Activated naive CD8-positive, alpha-beta T cell treated with anti-CD3 and anti-CD28 coated beads, Interleukin-2, amount 10 ng/mL, durations not matched to agents 7 days and 5 days (primary cell): ENCODE measurements at regions not wholly inside any gene's neighbourhood (a gene's known extent, or its start where the extent isn't known, plus 50 kb on each side); places are given as distances from the start of the nearest gene placed in this dataset.
A peak's percentile ranks its signal among the peaks of the same experiment; 100 is the strongest.
"Not testable (repeated sequence)": the region's sequence is repeated elsewhere in the genome, so short reads cannot be mapped to it uniquely, and the experiment has no call there.

ENCODE experiments used
- ATAC-seq: fragments of 150-1000 bp; cut with Tn5 transposase; one replicate; pipeline ENCODE4 v1.10.0; 2021; ENCODE audit warnings: low read depth, moderate library complexity
- POLR2A ChIA-PET: fragments of 350-600 bp; sonication (Branson Sonifier 250); formaldehyde crosslinking; loops from one replicate; lab custom pipeline; 2021; ENCODE audit warnings: antibody characterized with exemption; lab: Charles Lee
- DNase-seq: peaks from one replicate; pipeline ENCODE4 v3.0.0; 2021
- H3K27ac Mint-ChIP-seq: one replicate; pipeline ENCODE4 v1.8.0; 2022; ENCODE audit warnings: mild to moderate bottlenecking, mixed read lengths
- H3K27me3 Mint-ChIP-seq: one replicate; pipeline ENCODE4 v1.8.0; 2022; ENCODE audit warnings: mild to moderate bottlenecking, moderate library complexity, mixed read lengths
- H3K36me3 Mint-ChIP-seq: one replicate; pipeline ENCODE4 v1.8.0; 2021; ENCODE audit warnings: mild to moderate bottlenecking, mixed read lengths
- H3K4me1 Mint-ChIP-seq: one replicate; pipeline ENCODE4 v1.8.0; 2021; ENCODE audit warnings: mixed read lengths
- H3K4me3 Mint-ChIP-seq: one replicate; pipeline ENCODE4 v1.8.0; 2022; ENCODE audit warnings: mild to moderate bottlenecking, moderate library complexity, mixed read lengths
- H3K9me3 Mint-ChIP-seq: one replicate; pipeline ENCODE4 v1.8.0; 2021; ENCODE audit warnings: mixed read lengths

DNA sequence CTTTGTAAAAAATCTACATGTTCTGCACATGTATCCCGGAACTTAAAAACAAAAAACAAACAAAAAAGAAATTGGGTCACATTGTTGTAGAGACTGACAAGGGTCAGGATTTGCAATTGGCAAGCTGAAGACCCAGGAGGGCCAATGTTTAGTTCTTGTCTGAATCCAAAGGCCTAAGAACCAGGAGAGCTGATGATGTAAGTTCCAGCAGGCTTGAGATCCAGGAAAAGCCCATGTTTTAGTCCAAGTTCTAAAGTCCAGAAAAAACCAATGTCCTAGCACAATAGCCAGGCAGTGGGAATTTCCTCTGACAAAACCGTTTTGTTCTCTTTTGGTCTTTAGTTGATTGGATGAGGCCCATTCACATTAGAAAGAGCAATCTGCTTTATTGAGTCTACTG lies 244.9 kb downstream of the DMAC1 start:
- Mint-ChIP-seq H3K4me1 (no peaks in the 10 kb centered on the region), H3K9me3 (peaks cover 3% of the 10 kb centered on the region), H3K36me3 (no peaks in the 10 kb centered on the region), H3K4me3 (no peak overlapping the region), H3K27ac (no peak overlapping the region), H3K27me3 (peaks cover 15% of the 10 kb centered on the region)
- no peak for ATAC-seq
- POLR2A ChIA-PET: no interaction called here
- DNase-seq: no peak

DNA sequence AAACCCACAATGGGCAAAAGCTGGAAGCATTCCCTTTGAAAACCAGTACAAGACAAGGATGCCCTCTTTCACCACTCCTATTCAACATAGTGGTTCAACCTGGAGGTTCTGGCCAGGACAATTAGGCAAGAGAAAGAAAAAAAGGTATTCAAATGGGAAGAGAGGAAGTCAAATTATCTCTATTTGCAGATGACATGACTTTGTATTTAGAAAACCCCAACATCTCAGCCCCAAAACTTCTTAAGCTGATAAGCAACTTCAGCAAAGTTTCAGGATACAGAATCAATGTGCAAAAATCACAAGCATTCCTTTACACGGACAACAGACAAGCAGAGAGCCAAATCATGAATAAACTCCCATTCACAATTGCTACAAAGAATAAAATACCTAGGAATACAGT lies 246.9 kb downstream of the DMAC1 start:
- DNase-seq, H3K4me1 Mint-ChIP-seq, H3K4me3 Mint-ChIP-seq, H3K36me3 Mint-ChIP-seq, ATAC-seq, H3K27ac Mint-ChIP-seq, POLR2A ChIA-PET, H3K9me3 Mint-ChIP-seq: not testable (repeated sequence)
- H3K27me3 Mint-ChIP-seq: peaks cover 15% of the 10 kb centered on the region

DNA sequence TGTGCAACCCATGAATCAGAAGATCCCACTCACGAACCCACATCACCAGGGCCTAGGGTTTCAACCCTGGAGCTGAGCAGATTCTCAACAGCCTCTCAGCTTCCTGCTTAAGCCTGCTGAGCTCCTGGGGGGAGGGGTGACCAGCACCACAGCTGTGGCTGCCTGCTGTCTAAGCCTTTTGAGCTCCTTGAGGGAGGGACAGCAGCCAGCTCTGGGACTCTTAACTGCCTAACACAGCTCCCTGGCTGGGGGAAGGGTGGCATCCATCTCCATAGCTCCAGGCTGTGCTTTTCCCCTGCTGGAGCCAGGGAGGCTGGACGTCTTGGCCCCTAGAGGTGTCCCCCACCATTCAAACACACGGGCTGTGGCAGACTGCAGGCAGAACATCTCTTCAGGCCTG lies 250.3 kb downstream of the DMAC1 start:
- POLR2A ChIA-PET: no interaction called here
- Mint-ChIP-seq H3K9me3 (peaks cover 3% of the 10 kb centered on the region), H3K36me3 (no peaks in the 10 kb centered on the region), H3K4me1 (no peaks in the 10 kb centered on the region), H3K4me3 (no peak overlapping the region), H3K27me3 (peaks cover 17% of the 10 kb centered on the region), H3K27ac (no peak overlapping the region)
- no peak for ATAC-seq
- no peak for DNase-seq

DNA sequence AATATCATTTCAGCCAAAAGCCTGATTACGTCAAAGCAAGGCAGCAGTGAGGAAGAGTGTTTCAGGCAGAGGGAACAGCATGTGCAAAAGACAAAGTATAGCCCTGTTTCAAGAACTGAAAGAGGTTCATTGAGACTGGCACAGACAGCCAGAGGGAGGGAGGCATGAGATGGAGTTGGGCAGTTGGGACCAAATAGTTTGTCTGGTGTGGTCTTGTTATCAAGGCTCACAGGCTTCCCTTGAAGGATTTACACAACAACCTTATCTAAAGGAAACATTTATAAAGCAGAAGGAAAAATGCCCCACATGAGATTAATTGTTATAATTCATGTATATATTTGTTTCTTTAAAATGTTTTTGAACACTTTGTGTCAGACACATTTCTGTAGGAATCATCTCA lies 253.3 kb downstream of the DMAC1 start:
- Mint-ChIP-seq H3K4me1 (no peaks in the 10 kb centered on the region), H3K9me3 (no peaks in the 10 kb centered on the region), H3K27ac (no peak overlapping the region), H3K27me3 (peaks cover 9% of the 10 kb centered on the region), H3K4me3 (no peak overlapping the region), H3K36me3 (no peaks in the 10 kb centered on the region)
- ATAC-seq: no peak
- POLR2A ChIA-PET: no interaction called here
- DNase-seq: no peak

DNA sequence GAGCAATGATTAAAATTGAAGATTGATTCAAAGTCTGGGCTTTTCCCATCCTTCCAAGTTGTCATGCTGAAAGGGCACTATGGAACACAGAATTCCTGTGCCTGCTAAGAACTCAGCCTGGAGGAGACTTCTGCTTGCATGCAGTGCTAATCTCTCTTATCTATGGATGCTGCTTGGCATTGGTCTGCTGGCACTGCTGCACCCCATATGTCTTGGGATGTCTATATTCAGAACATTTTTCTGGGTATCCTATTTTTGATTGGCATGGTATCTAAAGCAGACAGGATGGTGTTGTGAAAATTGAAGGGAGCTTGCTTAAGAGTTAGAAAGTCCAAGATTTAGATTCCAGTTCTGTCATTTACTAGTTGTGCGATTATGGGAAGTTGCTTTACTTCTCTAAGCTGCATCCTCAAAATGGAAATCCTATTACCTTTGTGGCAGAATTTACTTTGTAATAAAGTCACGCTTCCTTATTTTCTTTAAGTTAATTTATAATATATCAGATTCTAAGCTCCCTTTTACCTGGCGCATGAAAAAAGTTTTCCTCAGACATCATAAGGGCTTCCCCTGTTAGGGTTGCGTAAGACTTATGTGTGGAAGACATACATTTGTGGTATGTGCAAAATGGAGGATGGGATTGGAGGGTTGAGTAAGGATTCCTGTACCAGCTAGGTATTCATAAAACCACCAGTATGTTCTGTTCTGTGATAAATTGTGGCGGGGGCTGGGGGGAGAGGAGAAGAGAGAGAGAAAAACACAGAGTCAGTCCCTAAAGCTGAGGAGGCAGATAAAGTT lies 254.0 kb downstream of the DMAC1 start:
- POLR2A ChIA-PET: no interaction called here
- Mint-ChIP-seq H3K4me3 (no peak overlapping the region), H3K4me1 (no peaks in the 10 kb centered on the region), H3K27ac (no peak overlapping the region), H3K36me3 (no peaks in the 10 kb centered on the region), H3K27me3 (peaks cover 6% of the 10 kb centered on the region), H3K9me3 (no peaks in the 10 kb centered on the region)
- ATAC-seq (no peak), DNase-seq (no peak)

DNA sequence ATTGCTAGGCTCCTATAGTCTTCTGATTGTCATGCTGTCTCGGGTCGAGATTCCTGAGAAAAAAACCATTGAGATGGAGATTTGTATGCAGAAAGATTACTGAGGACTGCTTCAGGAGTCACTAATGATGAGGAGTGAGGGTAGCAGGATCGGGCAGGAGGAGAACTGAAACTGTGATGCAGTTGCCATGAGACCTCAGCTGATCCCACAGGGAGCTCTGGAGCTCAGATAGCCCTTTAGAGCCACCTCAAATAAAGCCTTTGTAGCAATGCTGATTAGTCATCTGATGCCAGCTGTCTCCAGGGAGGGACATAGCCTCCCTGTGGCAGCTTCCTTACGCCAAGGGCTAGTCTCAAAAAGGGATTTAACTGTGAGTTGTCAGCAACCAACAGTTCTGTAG lies 256.9 kb downstream of the DMAC1 start:
- no peaks in the 10 kb centered on the region for H3K4me1 Mint-ChIP-seq
- H3K27me3 Mint-ChIP-seq: peaks cover 6% of the 10 kb centered on the region
- ATAC-seq (no peak), DNase-seq (no peak)
- no peak overlapping the region for H3K4me3 Mint-ChIP-seq
- POLR2A ChIA-PET: no interaction called here
- H3K36me3 Mint-ChIP-seq: no peaks in the 10 kb centered on the region
- H3K27ac Mint-ChIP-seq: no peak overlapping the region
- no peaks in the 10 kb centered on the region for H3K9me3 Mint-ChIP-seq

DNA sequence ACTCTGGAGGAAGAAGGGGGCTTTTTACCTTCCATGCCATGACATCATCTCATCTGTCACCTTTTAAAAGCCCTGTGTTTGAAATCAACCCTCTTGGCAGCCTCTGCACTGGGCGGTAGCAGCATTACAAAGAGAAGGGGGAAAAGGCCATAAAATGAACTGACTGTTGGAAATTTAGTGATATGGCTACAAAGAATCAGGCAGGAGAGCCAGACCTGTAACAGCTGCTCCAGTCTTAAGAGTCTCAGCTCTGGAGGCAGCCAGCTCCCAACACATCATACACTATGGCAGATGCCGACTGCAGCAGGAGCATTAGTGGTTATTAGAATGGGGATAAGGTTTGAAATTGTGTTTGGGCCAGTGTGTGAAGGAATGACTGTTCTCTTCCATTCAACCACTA lies 257.5 kb downstream of the DMAC1 start:
- no peaks in the 10 kb centered on the region for H3K9me3 Mint-ChIP-seq
- DNase-seq: no peak
- no peaks in the 10 kb centered on the region for H3K4me1 Mint-ChIP-seq
- no peaks in the 10 kb centered on the region for H3K36me3 Mint-ChIP-seq
- H3K4me3 Mint-ChIP-seq: no peak overlapping the region
- no peak for ATAC-seq
- POLR2A ChIA-PET: no interaction called here
- H3K27ac Mint-ChIP-seq: no peak overlapping the region
- H3K27me3 Mint-ChIP-seq: peaks cover 6% of the 10 kb centered on the region

DNA sequence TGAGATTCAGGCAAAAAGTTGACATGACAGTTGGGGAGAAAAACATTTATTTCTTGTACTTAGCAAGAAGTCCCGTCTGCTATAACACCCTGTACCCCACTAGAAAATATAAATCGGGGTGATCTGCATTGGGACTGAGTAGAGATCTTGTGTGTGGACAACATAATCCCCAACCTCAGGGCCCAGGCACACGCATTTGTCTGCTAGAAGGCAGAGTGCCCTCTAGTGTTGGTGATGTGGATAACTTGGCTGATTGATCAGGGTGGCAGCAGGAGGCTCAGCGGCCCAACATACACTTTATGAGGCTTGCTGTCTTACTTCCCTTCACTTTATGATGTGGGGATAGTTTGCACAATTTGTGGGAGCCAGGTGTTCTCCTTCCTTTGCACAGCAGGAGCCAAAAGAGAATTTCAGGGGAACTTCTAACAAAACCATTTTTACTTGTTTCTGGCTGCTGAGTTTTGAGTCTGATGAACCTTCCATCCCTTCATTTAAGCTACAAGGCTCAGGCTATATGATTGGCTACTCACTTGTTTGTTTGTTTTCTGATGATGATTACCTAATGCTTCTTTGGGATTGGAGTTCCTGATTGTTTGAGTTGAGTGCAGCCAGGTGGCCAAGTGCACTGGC lies 263.2 kb downstream of the DMAC1 start:
- H3K27ac Mint-ChIP-seq: no peak overlapping the region
- DNase-seq: peak; percentile 33
- no peaks in the 10 kb centered on the region for H3K9me3 Mint-ChIP-seq
- H3K36me3 Mint-ChIP-seq: no peaks in the 10 kb centered on the region
- peaks cover 21% of the 10 kb centered on the region for H3K4me1 Mint-ChIP-seq
- POLR2A ChIA-PET: no interaction called here
- H3K27me3 Mint-ChIP-seq: peaks cover 5% of the 10 kb centered on the region
- ATAC-seq: peak; percentile 70
- H3K4me3 Mint-ChIP-seq: no peak overlapping the region

DNA sequence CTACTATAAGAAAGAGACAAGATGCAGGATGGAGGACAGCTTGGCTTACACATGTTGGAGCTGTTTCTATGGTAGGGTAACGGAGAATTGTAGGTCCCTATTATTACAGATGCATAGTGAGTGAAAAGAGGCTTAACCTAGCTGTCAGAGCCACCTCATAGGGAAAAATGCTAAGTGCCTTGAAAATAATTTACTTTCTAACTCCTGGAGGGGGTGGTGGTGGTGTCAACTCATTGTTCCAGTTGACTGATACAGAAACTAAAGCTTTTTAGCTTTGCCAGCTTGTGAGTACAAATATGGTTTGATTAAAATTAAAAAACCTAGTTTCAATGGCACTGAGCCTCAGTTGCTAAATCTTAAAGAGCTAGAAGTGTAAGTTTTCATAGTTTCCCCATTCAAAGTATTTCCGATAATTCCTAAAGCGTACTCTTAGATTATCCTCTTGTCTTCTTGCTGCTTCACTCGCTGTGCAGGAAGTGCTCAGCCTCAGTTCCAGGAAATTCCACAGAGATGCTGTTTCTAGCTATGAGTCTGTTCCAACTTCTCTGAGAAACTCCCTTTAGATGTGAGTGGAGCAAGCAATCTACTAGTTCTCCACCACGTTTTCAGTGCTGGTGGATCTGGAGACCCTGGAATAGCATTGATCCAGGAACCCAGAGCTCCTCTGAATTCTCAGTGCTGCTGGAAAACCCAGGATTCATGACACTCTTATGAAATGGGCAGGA lies 265.2 kb downstream of the DMAC1 start:
- peak overlapping the region; percentile 28 for H3K4me3 Mint-ChIP-seq
- H3K27me3 Mint-ChIP-seq: peaks cover 12% of the 10 kb centered on the region
- H3K36me3 Mint-ChIP-seq: no peaks in the 10 kb centered on the region
- no peak overlapping the region for H3K27ac Mint-ChIP-seq
- no peaks in the 10 kb centered on the region for H3K9me3 Mint-ChIP-seq
- POLR2A ChIA-PET: no interaction called here
- H3K4me1 Mint-ChIP-seq: peaks cover 21% of the 10 kb centered on the region
- ATAC-seq (peak; percentile 62), DNase-seq (no peak)

DNA sequence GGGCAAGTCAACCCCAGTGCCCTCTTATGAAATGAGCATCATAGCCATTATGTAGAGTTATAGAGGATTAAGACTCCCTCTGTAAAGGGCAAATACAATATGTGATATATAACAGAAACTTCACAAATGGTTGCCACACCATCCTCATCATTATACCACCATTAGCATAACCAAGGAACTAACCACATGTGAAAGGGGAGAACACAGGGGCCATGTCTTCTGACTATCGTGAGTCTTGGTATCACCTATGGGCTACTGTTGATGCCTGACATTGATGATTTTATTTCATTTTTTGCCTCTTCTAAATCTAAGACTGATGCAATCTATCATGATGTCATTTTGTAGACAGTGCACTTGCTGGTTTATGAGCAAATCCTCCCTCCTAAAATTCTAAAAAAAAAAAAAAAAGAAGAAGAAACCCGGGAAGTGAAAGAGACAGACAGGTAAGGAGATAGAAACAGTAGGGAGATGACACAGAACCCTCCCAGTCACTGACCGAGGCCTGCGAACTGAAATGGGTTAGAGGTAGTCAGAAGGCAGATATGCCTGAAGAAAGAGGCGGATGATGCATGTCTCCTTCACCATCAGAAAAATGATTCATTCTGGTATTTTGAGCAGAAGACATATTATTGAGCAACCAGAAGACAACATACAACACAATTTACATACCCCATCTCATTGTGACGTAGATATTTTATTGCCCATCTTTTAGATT lies 266.0 kb downstream of the DMAC1 start:
- POLR2A ChIA-PET: no interaction called here
- Mint-ChIP-seq H3K27me3 (peaks cover 19% of the 10 kb centered on the region), H3K4me1 (peaks cover 21% of the 10 kb centered on the region), H3K4me3 (no peak overlapping the region), H3K9me3 (no peaks in the 10 kb centered on the region), H3K36me3 (no peaks in the 10 kb centered on the region), H3K27ac (no peak overlapping the region)
- ATAC-seq (no peak), DNase-seq (no peak)

DNA sequence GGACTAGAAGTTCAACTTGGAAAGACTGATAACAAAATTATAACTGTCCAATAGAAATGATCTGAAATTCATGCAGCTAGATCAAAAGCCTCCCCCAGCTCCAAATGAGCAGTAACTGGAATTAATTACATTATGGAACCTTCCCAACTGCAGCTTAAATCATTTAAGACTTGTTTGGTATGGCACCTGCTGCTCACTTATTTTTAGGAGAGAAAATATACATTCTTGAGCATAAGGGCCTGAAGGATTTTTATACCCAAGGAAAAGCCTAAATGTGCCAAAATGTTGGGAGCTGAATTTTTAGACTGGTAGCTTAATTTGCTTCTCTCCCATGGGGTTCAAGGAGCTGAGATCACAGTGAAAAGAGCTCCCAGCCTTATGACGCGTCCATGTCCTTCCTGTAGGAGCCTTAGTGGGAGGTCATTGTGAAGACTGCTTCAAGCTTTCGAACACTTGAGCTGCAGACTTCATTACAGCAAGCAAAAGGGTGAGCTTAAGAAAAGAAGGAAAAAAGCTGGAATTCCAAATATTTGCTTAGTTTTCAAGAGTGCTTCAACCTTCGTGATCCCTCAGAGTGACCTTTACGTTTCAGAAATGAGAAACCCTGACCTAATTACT lies 276.0 kb downstream of the DMAC1 start:
- ATAC-seq (no peak), DNase-seq (no peak)
- Mint-ChIP-seq H3K4me1 (no peaks in the 10 kb centered on the region), H3K4me3 (no peak overlapping the region), H3K9me3 (no peaks in the 10 kb centered on the region), H3K27ac (no peak overlapping the region), H3K27me3 (peaks cover 10% of the 10 kb centered on the region), H3K36me3 (no peaks in the 10 kb centered on the region)
- POLR2A ChIA-PET: no interaction called here

DNA sequence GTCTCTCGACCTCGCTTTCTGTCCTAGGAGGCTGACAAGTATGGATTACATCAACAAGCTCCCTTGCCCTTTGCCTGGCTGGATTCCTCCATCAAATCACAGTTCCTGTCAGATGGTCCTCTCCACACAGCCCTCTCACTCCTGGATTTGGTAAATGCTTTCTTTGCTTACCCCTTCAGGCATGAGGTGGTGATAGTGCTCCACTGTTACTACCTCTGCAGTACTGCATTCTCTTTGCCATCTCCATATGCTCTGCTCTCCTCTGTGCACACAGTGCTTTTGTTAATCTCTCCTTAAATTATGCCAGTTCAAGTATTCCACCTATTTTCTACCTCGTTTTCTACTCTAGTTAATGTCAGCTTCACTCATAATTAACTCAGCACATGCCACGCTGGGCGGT lies 279.2 kb downstream of the DMAC1 start:
- no peak overlapping the region for H3K27ac Mint-ChIP-seq
- H3K9me3 Mint-ChIP-seq: no peaks in the 10 kb centered on the region
- no peak for DNase-seq
- H3K4me3 Mint-ChIP-seq: no peak overlapping the region
- POLR2A ChIA-PET: no interaction called here
- peaks cover 8% of the 10 kb centered on the region for H3K27me3 Mint-ChIP-seq
- H3K4me1 Mint-ChIP-seq: no peaks in the 10 kb centered on the region
- H3K36me3 Mint-ChIP-seq: no peaks in the 10 kb centered on the region
- ATAC-seq: no peak

DNA sequence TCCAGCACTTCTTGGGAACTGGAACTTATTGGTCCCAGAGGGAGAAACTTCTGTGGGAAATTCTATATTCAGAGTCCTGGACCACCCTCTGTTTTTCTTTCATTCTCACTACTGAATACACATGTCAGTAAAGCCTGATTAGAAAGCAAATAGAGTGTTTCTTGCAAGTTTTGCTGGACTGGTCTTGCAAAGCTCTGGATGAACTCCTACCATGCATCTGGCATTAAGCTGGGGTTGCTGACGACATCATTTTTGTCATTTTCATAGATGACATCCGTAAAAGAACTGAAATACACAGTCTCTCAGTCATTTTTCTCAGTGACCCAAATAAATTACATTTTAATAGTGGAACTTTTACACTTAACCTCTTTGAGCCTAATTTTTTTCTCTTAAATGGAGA lies 283.2 kb downstream of the DMAC1 start:
- H3K9me3 Mint-ChIP-seq: no peaks in the 10 kb centered on the region
- no peaks in the 10 kb centered on the region for H3K36me3 Mint-ChIP-seq
- POLR2A ChIA-PET: no interaction called here
- no peak overlapping the region for H3K27ac Mint-ChIP-seq
- DNase-seq: no peak
- no peaks in the 10 kb centered on the region for H3K4me1 Mint-ChIP-seq
- peaks cover 11% of the 10 kb centered on the region for H3K27me3 Mint-ChIP-seq
- no peak overlapping the region for H3K4me3 Mint-ChIP-seq
- no peak for ATAC-seq
